Uterus (tissue), 2 donors: ENCODE measurements at regions not wholly inside any gene's neighbourhood (a gene's known extent, or its start where the extent isn't known, plus 50 kb on each side); places are given as distances from the start of the nearest gene placed in this dataset.

Experiments
- POLR2A ChIP-seq, 2 donors: fragments of 450-650 bp; IDR thresholded peaks; one replicate each; pipeline ENCODE4 v1.6.1; 2016; ENCODE audit warnings: antibody characterized with exemption in 2 of 2, mild to moderate bottlenecking in 1 of 2, moderate library complexity in 1 of 2
- TF ChIP-seq, protein P1 (sequence below), 4 experiments: fragments of 200-600 bp in 2 of 4; fragments of 450-650 bp in 2 of 4; sonication (generic) in 2 of 4; IDR thresholded peaks; one replicate each; pipeline ENCODE4 v1.5.1; 2016 to 2019; ENCODE audit warnings: antibody characterized with exemption in 4 of 4, mild to moderate bottlenecking in 2 of 4, moderate library complexity in 1 of 4

DNA sequence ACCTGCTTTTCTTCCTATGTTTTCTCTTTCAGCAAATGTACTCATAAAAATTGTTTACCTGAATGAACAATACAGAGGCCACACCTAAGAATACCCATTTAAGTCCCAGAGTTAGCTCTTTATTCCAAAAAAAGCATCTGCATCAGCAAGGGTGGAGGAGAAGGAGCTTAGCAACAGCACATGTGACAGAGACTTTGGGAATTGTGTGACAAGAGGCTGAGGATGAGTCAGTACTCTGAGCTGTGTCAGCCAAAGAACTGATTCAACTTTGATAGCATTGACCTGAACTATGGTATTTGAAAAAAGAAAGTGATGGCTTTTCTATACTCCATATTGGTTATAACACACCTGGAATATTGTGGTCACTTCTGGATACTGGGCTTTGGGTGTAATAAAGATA is 162.7 kb downstream of the ZNF648 start:
- no peak for TF ChIP-seq POLR2A (IDR thresholded peaks at IDR 0.05)
- TF ChIP-seq, protein P1, sequence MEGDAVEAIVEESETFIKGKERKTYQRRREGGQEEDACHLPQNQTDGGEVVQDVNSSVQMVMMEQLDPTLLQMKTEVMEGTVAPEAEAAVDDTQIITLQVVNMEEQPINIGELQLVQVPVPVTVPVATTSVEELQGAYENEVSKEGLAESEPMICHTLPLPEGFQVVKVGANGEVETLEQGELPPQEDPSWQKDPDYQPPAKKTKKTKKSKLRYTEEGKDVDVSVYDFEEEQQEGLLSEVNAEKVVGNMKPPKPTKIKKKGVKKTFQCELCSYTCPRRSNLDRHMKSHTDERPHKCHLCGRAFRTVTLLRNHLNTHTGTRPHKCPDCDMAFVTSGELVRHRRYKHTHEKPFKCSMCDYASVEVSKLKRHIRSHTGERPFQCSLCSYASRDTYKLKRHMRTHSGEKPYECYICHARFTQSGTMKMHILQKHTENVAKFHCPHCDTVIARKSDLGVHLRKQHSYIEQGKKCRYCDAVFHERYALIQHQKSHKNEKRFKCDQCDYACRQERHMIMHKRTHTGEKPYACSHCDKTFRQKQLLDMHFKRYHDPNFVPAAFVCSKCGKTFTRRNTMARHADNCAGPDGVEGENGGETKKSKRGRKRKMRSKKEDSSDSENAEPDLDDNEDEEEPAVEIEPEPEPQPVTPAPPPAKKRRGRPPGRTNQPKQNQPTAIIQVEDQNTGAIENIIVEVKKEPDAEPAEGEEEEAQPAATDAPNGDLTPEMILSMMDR (IDR thresholded peaks at IDR 0.05): no peak
